HUES64 (cell line): ENCODE measurements at regions not wholly inside any gene's neighbourhood (a gene's known extent, or its start where the extent isn't known, plus 50 kb on each side); places are given as distances from the start of the nearest gene placed in this dataset.

Experiments
- H3K27ac ChIP-seq: 2 replicates; pipeline ENCODE4 v1.7.0; 2013; ENCODE audit warnings: low read depth, low read length, inconsistent platforms
- H3K27me3 ChIP-seq: 2 replicates; pipeline ENCODE4 v1.6.1; 2013; ENCODE audit warnings: mild to moderate bottlenecking, low read length; ENCODE audit not compliant: insufficient read depth
- H3K36me3 ChIP-seq: 2 replicates; pipeline ENCODE4 v1.6.1; 2013; ENCODE audit warnings: mild to moderate bottlenecking, low read length; ENCODE audit not compliant: insufficient read depth
- H3K4me1 ChIP-seq: 2 replicates; pipeline ENCODE4 v1.6.1; 2013; ENCODE audit warnings: mild to moderate bottlenecking, low read length, moderate library complexity; ENCODE audit not compliant: insufficient read depth
- H3K4me3 ChIP-seq: 2 replicates; pipeline ENCODE4 v1.5.1; 2013; ENCODE audit warnings: mild to moderate bottlenecking, low read length, moderate library complexity
- H3K9ac ChIP-seq: 2 replicates; pipeline ENCODE4 v1.6.1; 2013; ENCODE audit warnings: mild to moderate bottlenecking, low read depth, low read length
- H3K9me3 ChIP-seq: 2 replicates; pipeline ENCODE4 v1.6.1; 2013; ENCODE audit warnings: low read depth, low read length; ENCODE audit not compliant: insufficient read depth
- WGBS: fragments of 150-250, 120-280 bp; methylation state at CpG from one replicate; pipeline ENCODE4 v1.1.7; 2013; ENCODE audit warnings: missing lambda C conversion rate; 5-methylcytosine and 5-hydroxymethylcytosine counted together

GRCh38 chr7:142377567-142377966 is 119.7 kb upstream of the PRSS58 start:
- no peak overlapping the region for H3K4me3 ChIP-seq
- H3K36me3 ChIP-seq: no peaks in the 10 kb centered on the region
- 100% methylated on average over 2 of the region's 2 CpGs for WGBS
- H3K4me1 ChIP-seq: peaks cover 12% of the 10 kb centered on the region; the same call in 1 of the 2 replicates
- H3K27me3 ChIP-seq: no peaks in the 10 kb centered on the region
- no peaks in the 10 kb centered on the region for H3K9me3 ChIP-seq
- H3K27ac ChIP-seq: no peak overlapping the region
- no peak overlapping the region for H3K9ac ChIP-seq

- Histone ChIP-seq H3K4me1 (peaks cover 6% of the 10 kb centered on the region; the same call in 1 of the 2 replicates), H3K9me3 (no peaks in the 10 kb centered on the region), H3K27ac (no peak overlapping the region), H3K27me3 (no peaks in the 10 kb centered on the region), H3K4me3 (no peak overlapping the region), H3K36me3 (no peaks in the 10 kb centered on the region), H3K9ac (no peak overlapping the region)
- 76% methylated on average over 5 of the region's 6 CpGs for WGBS
Measured at GRCh38 chr7:142376356-142376997, 118.6 kb upstream of the PRSS58 start.

GRCh38 chr7:142375710-142376313 is 118.0 kb upstream of the PRSS58 start:
- WGBS: 62% methylated on average over 4 of the region's 4 CpGs
- H3K4me3 ChIP-seq: no peak overlapping the region
- no peaks in the 10 kb centered on the region for H3K36me3 ChIP-seq
- no peaks in the 10 kb centered on the region for H3K9me3 ChIP-seq
- H3K27ac ChIP-seq: no peak overlapping the region
- H3K4me1 ChIP-seq: 0 out of 2 replicates have a peak, but pooled peaks cover 6% of the 10 kb centered on the region
- H3K27me3 ChIP-seq: no peaks in the 10 kb centered on the region
- no peak overlapping the region for H3K9ac ChIP-seq

- no peak overlapping the region for H3K27ac ChIP-seq
- 0 out of 2 replicates have a peak, but pooled peaks cover 6% of the 10 kb centered on the region for H3K4me1 ChIP-seq
- H3K9ac ChIP-seq: no peak overlapping the region
- H3K4me3 ChIP-seq: no peak overlapping the region
- H3K27me3 ChIP-seq: no peaks in the 10 kb centered on the region
- H3K36me3 ChIP-seq: no peaks in the 10 kb centered on the region
- no peaks in the 10 kb centered on the region for H3K9me3 ChIP-seq
- WGBS: 94% methylated on average over 3 of the region's 3 CpGs
Measured at GRCh38 chr7:142372727-142373126, 114.9 kb upstream of the PRSS58 start.

- peaks cover 4% of the 10 kb centered on the region; the same call in 1 of the 2 replicates for H3K9me3 ChIP-seq
- WGBS: 95% methylated on average over 4 of the region's 4 CpGs
Measured at GRCh38 chr7:142371586-142372377, 113.9 kb upstream of the PRSS58 start.

GRCh38 chr7:142365410-142365842 is 107.6 kb upstream of the PRSS58 start:
- Histone ChIP-seq H3K27me3 (no peaks in the 10 kb centered on the region), H3K4me3 (no peak overlapping the region)

More at GRCh38 chr7:142371586-142372377, 113.9 kb upstream of the PRSS58 start:
- Histone ChIP-seq H3K36me3 (no peaks in the 10 kb centered on the region), H3K4me3 (no peak overlapping the region), H3K27ac (no peak overlapping the region), H3K9ac (no peak overlapping the region), H3K27me3 (no peaks in the 10 kb centered on the region), H3K4me1 (0 out of 2 replicates have a peak, but pooled peaks cover 6% of the 10 kb centered on the region)

GRCh38 chr7:142364551-142364950 is 106.7 kb upstream of the PRSS58 start:
- WGBS: 75% methylated on average over 1 of the region's 1 CpG
- Histone ChIP-seq H3K4me1 (peaks cover 37% of the 10 kb centered on the region), H3K27me3 (no peaks in the 10 kb centered on the region), H3K27ac (peak overlapping the region; percentile 69), H3K9ac (no peak overlapping the region), H3K9me3 (peaks cover 9% of the 10 kb centered on the region; the same call in 1 of the 2 replicates), H3K36me3 (no peaks in the 10 kb centered on the region), H3K4me3 (no peak overlapping the region)

More at GRCh38 chr7:142365410-142365842, 107.6 kb upstream of the PRSS58 start:
- 54% methylated on average over 2 of the region's 2 CpGs for WGBS
- Histone ChIP-seq H3K36me3 (no peaks in the 10 kb centered on the region), H3K9me3 (peaks cover 9% of the 10 kb centered on the region; the same call in 1 of the 2 replicates), H3K4me1 (peaks cover 29% of the 10 kb centered on the region), H3K9ac (no peak overlapping the region; the same call in 1 of the 2 replicates), H3K27ac (peak overlapping the region; percentile 84)

- H3K9ac ChIP-seq: no peak overlapping the region
- over 99% methylated on average over 3 of the region's 3 CpGs for WGBS
- H3K4me1 ChIP-seq: peaks cover 50% of the 10 kb centered on the region
- no peak overlapping the region for H3K27ac ChIP-seq
- no peaks in the 10 kb centered on the region for H3K27me3 ChIP-seq
- H3K9me3 ChIP-seq: peaks cover 8% of the 10 kb centered on the region; the same call in 1 of the 2 replicates
- no peak overlapping the region for H3K4me3 ChIP-seq
- no peaks in the 10 kb centered on the region for H3K36me3 ChIP-seq
Measured at GRCh38 chr7:142362349-142362748, 104.5 kb upstream of the PRSS58 start.

- Histone ChIP-seq H3K36me3 (no peaks in the 10 kb centered on the region), H3K9me3 (peaks cover 6% of the 10 kb centered on the region; the same call in 1 of the 2 replicates), H3K4me1 (peaks cover 38% of the 10 kb centered on the region), H3K27ac (no peak overlapping the region), H3K9ac (no peak overlapping the region), H3K27me3 (no peaks in the 10 kb centered on the region), H3K4me3 (no peak overlapping the region)
- WGBS: 61% methylated on average over 7 of the region's 8 CpGs
Measured at GRCh38 chr7:142359694-142360279, 101.9 kb upstream of the PRSS58 start.

GRCh38 chr7:142357953-142358520 is 100.2 kb upstream of the PRSS58 start:
- Histone ChIP-seq H3K36me3 (no peaks in the 10 kb centered on the region), H3K4me3 (no peak overlapping the region), H3K4me1 (peaks cover 24% of the 10 kb centered on the region), H3K27me3 (no peaks in the 10 kb centered on the region), H3K9me3 (peaks cover 6% of the 10 kb centered on the region; the same call in 1 of the 2 replicates), H3K9ac (peak overlapping the region; percentile 14; the same call in 1 of the 2 replicates), H3K27ac (no peak overlapping the region)
- 28% methylated on average over 2 of the region's 2 CpGs for WGBS
